SK-N-SH (cell line): ENCODE measurements at regions not wholly inside any gene's neighbourhood (a gene's known extent, or its start where the extent isn't known, plus 50 kb on each side); places are given as distances from the start of the nearest gene placed in this dataset.

ENCODE experiments used
- CTCF ChIA-PET: fragments of 300-600, 350-600 bp; formaldehyde crosslinking; extraction: SDS; loops from one replicate; lab custom pipeline; 2021; lab: Yijun Ruan, JAX
- POLR2A ChIA-PET: fragments of 350-600 bp; sonication (Branson Sonifier 250); formaldehyde crosslinking; extraction: SDS; loops from one replicate; lab custom pipeline; 2020; ENCODE audit warnings: antibody characterized with exemption, inconsistent platforms; lab: Yijun Ruan, JAX
- DNase-seq: peaks from one replicate; pipeline ENCODE4 v3.0.0; 2012
- H2AFZ ChIP-seq: fragments of 200-600 bp; sonication (generic); 2 replicates; pipeline ENCODE4 v1.8.1; 2016; ENCODE audit warnings: antibody characterized with exemption, mild to moderate bottlenecking, low read depth
- H3F3A ChIP-seq: fragments of 200-600 bp; sonication (generic); replicated peaks from 2 replicates; pipeline ENCODE3; 2016; ENCODE audit warnings: antibody characterized with exemption, mild to moderate bottlenecking; ENCODE audit not compliant: insufficient read depth
- H3K27ac ChIP-seq, 2 experiments: fragments of 200-500 bp in 1 of 2; fragments of 200-600 bp in 1 of 2; sonication (Bioruptor generic) in 1 of 2; sonication (generic), shearing (Covaris generic) in 1 of 2; 2 replicates each; pipeline versions ENCODE4 v1.5.1 to v1.6.1; 2014 to 2016; ENCODE audit warnings: low read depth in 2 of 2, inconsistent platforms in 1 of 2, low read length in 1 of 2, mild to moderate bottlenecking in 1 of 2, mixed read lengths in 1 of 2
- H3K27me3 ChIP-seq: fragments of 200-600 bp; sonication (generic), shearing (Covaris generic); 2 replicates; pipeline ENCODE4 v1.6.1; 2016; ENCODE audit warnings: mixed run types; ENCODE audit not compliant: insufficient read depth
- H3K36me3 ChIP-seq, 2 experiments: fragments of 200-500 bp in 1 of 2; fragments of 200-600 bp in 1 of 2; sonication (Bioruptor generic) in 1 of 2; sonication (generic) in 1 of 2; replicated peaks in 1 of 2; 2 replicates each; pipeline versions ENCODE3 to v1.5.1; 2014 to 2016; ENCODE audit warnings: low read length in 1 of 2, mild to moderate bottlenecking in 1 of 2; ENCODE audit not compliant: insufficient read depth in 2 of 2, control insufficient read depth in 1 of 2
- H3K4me1 ChIP-seq, 2 experiments: fragments of 200-500 bp in 1 of 2; fragments of 200-600 bp in 1 of 2; sonication (Bioruptor generic) in 1 of 2; sonication (generic), shearing (Covaris generic) in 1 of 2; 2 replicates each; pipeline versions ENCODE4 v1.5.1 to v1.6.1; 2014 to 2016; ENCODE audit warnings: low read depth in 1 of 2, low read length in 1 of 2, mixed run types in 1 of 2; ENCODE audit not compliant: insufficient read depth in 2 of 2, control insufficient read depth in 1 of 2
- H3K4me2 ChIP-seq: fragments of 200-600 bp; sonication (generic), shearing (Covaris generic); 2 replicates; pipeline ENCODE4 v1.6.1; 2017; ENCODE audit warnings: mixed run types
- H3K4me3 ChIP-seq, 2 experiments: fragments of 200-500 bp in 1 of 2; fragments of 200-600 bp in 1 of 2; sonication (Bioruptor generic) in 1 of 2; sonication (generic), shearing (Covaris generic) in 1 of 2; 2 replicates each; pipeline versions ENCODE4 v1.5.1 to v1.8.1; 2014 to 2016; ENCODE audit warnings: low read depth in 2 of 2, inconsistent platforms in 1 of 2, low read length in 1 of 2, mild to moderate bottlenecking in 1 of 2, mixed read lengths in 1 of 2, moderate library complexity in 1 of 2
- H3K79me2 ChIP-seq: fragments of 200-600 bp; sonication (generic); 2 replicates; pipeline ENCODE4 v1.8.1; 2017; ENCODE audit warnings: mild to moderate bottlenecking; ENCODE audit not compliant: insufficient read depth
- H3K9ac ChIP-seq: fragments of 200-600 bp; sonication (generic); 2 replicates; pipeline ENCODE4 v1.6.1; 2017; ENCODE audit warnings: mixed run types
- H3K9me2 ChIP-seq: fragments of 200-600 bp; sonication (generic); 2 replicates; pipeline ENCODE4 v1.6.1; 2017; ENCODE audit warnings: mixed run types
- H3K9me3 ChIP-seq: fragments of 200-600 bp; sonication (generic); 2 replicates; pipeline ENCODE4 v1.6.1; 2017; ENCODE audit warnings: mixed run types, mild to moderate bottlenecking, moderate library complexity
- H4K20me1 ChIP-seq: fragments of 200-600 bp; sonication (generic); 2 replicates; pipeline ENCODE4 v1.6.1; 2017; ENCODE audit warnings: mild to moderate bottlenecking, mixed run types; ENCODE audit not compliant: insufficient read depth
- FOXJ3 ChIP-seq: sonication (generic); formaldehyde crosslinking; IDR thresholded peaks from 2 replicates; pipeline ENCODE4 v1.5.1; 2020; ENCODE audit warnings: mild to moderate bottlenecking, missing genetic modification reagents
- FOXM1 ChIP-seq: IDR thresholded peaks from 2 replicates; pipeline ENCODE4 v1.4.0; 2012; ENCODE audit warnings: low read depth, mild to moderate bottlenecking
- IRF3 ChIP-seq: fragments of 150-350 bp; IDR thresholded peaks from 2 replicates; pipeline ENCODE4 v1.6.1; 2016; ENCODE audit warnings: mild to moderate bottlenecking, low read depth, low read length
- JUND ChIP-seq: IDR thresholded peaks from 2 replicates; pipeline ENCODE4 v1.4.0; 2012
- NRF1 ChIP-seq: IDR thresholded peaks from 2 replicates; pipeline ENCODE4 v1.6.1; 2012; ENCODE audit warnings: low read depth, mild to moderate bottlenecking, low read length
- POLR2AphosphoS5 ChIP-seq: IDR thresholded peaks from 2 replicates; pipeline ENCODE4 v1.6.1; 2012; ENCODE audit warnings: low read depth, low read length
- RCOR1 ChIP-seq: fragments of 150-350 bp; IDR thresholded peaks from 2 replicates; pipeline ENCODE4 v1.6.1; 2017; ENCODE audit warnings: antibody characterized with exemption, low read length
- REST ChIP-seq: IDR thresholded peaks from 2 replicates; pipeline ENCODE4 v1.6.1; 2012; ENCODE audit warnings: mild to moderate bottlenecking, low read depth, low read length, moderate library complexity
- RFX5 ChIP-seq: IDR thresholded peaks from 2 replicates; pipeline ENCODE4 v1.6.1; 2012; ENCODE audit warnings: mild to moderate bottlenecking, improper control_type of control experiment, low read length
- RXRA ChIP-seq: IDR thresholded peaks from 2 replicates; pipeline ENCODE4 v1.4.0; 2012; ENCODE audit warnings: low read depth, mild to moderate bottlenecking, borderline replicate concordance
- SMC3 ChIP-seq: IDR thresholded peaks from 2 replicates; pipeline ENCODE4 v1.6.1; 2012; ENCODE audit warnings: low read depth, low read length, improper control_type of control experiment
- TCF12 ChIP-seq: IDR thresholded peaks from 2 replicates; pipeline ENCODE4 v1.4.0; 2012
- USF1 ChIP-seq: IDR thresholded peaks from 2 replicates; pipeline ENCODE4 v1.4.0; 2012; ENCODE audit warnings: low read depth, borderline replicate concordance
- WGBS: methylation state at CpG from one replicate; pipeline ENCODE4 v1.1.6; 2017; ENCODE audit warnings: low lambda C conversion rate; 5-methylcytosine and 5-hydroxymethylcytosine counted together
- TF ChIP-seq, protein P1 (sequence below): IDR thresholded peaks from 2 replicates; pipeline ENCODE4 v1.4.0; 2012; ENCODE audit warnings: low read depth
- TF ChIP-seq, protein P2 (sequence below): fragments of 150-350 bp; IDR thresholded peaks from 2 replicates; pipeline ENCODE4 v1.6.1; 2017; ENCODE audit warnings: antibody characterized with exemption, low read length, low read depth, borderline replicate concordance

- no peaks in the 10 kb centered on the region for H3K79me2 ChIP-seq
- no peaks in the 10 kb centered on the region for H4K20me1 ChIP-seq
- no peaks in the 10 kb centered on the region for H3K9me2 ChIP-seq
- H3K9ac ChIP-seq: no peak overlapping the region
- H3K9me3 ChIP-seq: no peaks in the 10 kb centered on the region
- peaks cover 0 to 12% of the 10 kb centered on the region in 2 experiments; a peak in 1 of 4 replicates for H3K4me1 ChIP-seq
- DNase-seq: no peak
- TF ChIP-seq RXRA: no peak
- TF ChIP-seq REST: no peak
- TF ChIP-seq, all 33 proteins: peak for 0
- CTCF ChIA-PET: interaction anchor here (2.1 kb wide), 1 partner anchor 12 kb away, joined by 5 read pairs; no protein-coding TSS in a partner anchor
- Histone ChIP-seq H3K27ac (no peak overlapping the region), H3F3A (no peaks in the 10 kb centered on the region), H3K4me2 (no peak overlapping the region), H3K27me3 (no peaks in the 10 kb centered on the region), H2AFZ (no peak overlapping the region), H3K4me3 (no peak overlapping the region), H3K36me3 (no peaks in the 10 kb centered on the region)
- POLR2A ChIA-PET: no interaction called here
- 65% methylated on average over 3 of the region's 3 CpGs for WGBS
Measured at GRCh38 chr5:167311340-167311739, 980.1 kb upstream of the WWC1 start.

DNA sequence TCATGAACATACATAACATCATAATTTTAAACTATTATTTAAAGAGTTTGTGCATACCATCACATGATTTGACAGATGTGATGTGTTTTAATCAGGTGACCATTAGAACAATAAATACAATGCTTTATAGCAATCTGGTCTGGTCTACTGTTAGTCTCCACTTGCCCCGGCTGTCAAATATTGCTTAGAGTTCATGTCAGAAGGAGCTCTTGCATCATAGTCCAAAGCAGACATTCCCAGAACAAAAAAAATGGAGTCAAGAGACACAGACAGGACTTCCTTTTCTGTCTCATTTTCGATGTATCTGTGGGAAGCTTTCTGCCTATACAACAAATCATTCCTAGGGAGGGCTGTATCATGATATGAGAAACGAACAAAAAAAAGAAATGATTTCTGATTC, 979.2 kb upstream of the WWC1 start:
- Histone ChIP-seq H3K4me3 (no peak overlapping the region), H3K36me3 (no peaks in the 10 kb centered on the region), H3K27ac (no peak overlapping the region), H3K79me2 (no peaks in the 10 kb centered on the region), H2AFZ (no peak overlapping the region), H3K4me1 (peaks cover 0 to 9% of the 10 kb centered on the region in 2 experiments; a peak in 1 of 4 replicates), H3F3A (no peaks in the 10 kb centered on the region), H3K9ac (no peak overlapping the region), H3K27me3 (no peaks in the 10 kb centered on the region), H3K4me2 (no peak overlapping the region), H3K9me3 (no peaks in the 10 kb centered on the region), H4K20me1 (no peaks in the 10 kb centered on the region), H3K9me2 (no peaks in the 10 kb centered on the region)
- ChIA-PET CTCF (no interaction called here), POLR2A (no interaction called here)
- TF ChIP-seq SMC3: no peak
- no peak for TF ChIP-seq POLR2AphosphoS5
- TF ChIP-seq USF1: no peak
- TF ChIP-seq JUND: no peak
- no peak for TF ChIP-seq RFX5
- TF ChIP-seq, protein P1, sequence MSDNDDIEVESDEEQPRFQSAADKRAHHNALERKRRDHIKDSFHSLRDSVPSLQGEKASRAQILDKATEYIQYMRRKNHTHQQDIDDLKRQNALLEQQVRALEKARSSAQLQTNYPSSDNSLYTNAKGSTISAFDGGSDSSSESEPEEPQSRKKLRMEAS: no peak
- TF ChIP-seq TCF12: no peak
- TF ChIP-seq NRF1: no peak
- no peak for TF ChIP-seq IRF3
- no peak for TF ChIP-seq RXRA
- no peak for TF ChIP-seq RCOR1
- no peak for TF ChIP-seq FOXM1
- no peak for TF ChIP-seq REST
- TF ChIP-seq, protein P2, sequence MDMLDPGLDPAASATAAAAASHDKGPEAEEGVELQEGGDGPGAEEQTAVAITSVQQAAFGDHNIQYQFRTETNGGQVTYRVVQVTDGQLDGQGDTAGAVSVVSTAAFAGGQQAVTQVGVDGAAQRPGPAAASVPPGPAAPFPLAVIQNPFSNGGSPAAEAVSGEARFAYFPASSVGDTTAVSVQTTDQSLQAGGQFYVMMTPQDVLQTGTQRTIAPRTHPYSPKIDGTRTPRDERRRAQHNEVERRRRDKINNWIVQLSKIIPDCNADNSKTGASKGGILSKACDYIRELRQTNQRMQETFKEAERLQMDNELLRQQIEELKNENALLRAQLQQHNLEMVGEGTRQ: no peak
- TF ChIP-seq FOXJ3 (CRISPR knock-in tag): no peak
- DNase-seq: no peak
- WGBS: 52% methylated on average over 3 of the region's 3 CpGs
